NCI-H1436 (cell line): ENCODE measurements at regions not wholly inside any gene's neighbourhood (a gene's known extent, or its start where the extent isn't known, plus 50 kb on each side); places are given as distances from the start of the nearest gene placed in this dataset.
"Not testable (repeated sequence)": the region's sequence is repeated elsewhere in the genome, so short reads cannot be mapped to it uniquely, and the experiment has no call there.

Source experiments
- DNase-seq: peaks from one replicate; lab custom pipeline; 2025; lab: John Stamatoyannopoulos, UW

DNA sequence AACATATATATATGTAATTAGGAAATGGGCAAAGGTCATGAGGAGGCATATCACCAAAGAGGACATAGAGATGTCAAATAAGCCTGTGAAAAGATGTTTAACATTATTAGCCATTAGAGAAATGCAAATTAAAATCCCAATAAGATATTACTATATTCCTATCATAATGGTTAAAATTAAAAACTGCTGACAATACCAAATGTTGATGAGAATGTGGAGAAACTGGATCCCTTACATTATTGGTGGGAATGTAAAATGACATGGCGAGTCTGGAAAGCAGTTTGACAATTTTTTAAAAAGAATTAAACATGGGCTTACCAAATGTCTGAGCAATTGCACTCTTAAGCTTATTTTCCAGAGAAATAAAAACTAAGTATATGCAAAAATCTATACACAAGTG lies 1821.6 kb upstream of the C9orf72 start:
- DNase-seq = no peak

DNA sequence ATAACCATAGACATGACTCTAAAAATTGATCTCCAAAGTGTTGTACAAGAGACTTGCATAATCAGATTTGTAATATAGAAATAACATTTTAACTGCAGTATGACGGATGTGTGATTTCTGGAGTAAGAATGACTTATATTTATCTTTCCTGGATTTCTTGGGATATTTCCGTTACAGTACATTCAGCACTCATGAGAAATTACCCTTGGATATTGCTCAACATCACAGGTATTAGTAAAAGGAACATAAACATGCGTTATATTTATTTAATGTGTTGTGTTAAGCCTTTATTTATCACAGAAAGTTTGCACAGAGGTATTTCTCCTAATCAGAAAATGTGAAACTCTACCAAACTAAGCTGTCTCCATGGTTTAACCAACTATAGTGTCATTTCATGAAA lies 1823.9 kb upstream of the C9orf72 start:
- DNase-seq = no peak

DNA sequence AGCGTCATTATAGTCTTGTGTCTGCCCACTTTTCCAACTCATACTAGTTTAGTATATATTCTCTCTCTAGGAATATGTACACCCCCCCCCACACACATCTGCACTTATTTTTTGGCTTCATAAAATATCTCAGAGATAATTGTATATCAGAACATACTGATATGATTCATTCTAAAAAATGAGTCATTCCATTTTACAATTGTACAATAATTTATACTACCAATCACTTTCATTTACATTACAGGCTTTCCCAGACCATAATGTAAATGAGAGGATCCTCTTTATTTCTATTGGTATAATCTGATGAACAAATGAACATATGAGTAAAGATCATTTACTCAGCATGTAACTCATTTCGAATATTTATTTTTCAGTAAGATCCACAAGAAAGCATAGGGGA lies 1842.9 kb upstream of the C9orf72 start:
- no peak for DNase-seq

DNA sequence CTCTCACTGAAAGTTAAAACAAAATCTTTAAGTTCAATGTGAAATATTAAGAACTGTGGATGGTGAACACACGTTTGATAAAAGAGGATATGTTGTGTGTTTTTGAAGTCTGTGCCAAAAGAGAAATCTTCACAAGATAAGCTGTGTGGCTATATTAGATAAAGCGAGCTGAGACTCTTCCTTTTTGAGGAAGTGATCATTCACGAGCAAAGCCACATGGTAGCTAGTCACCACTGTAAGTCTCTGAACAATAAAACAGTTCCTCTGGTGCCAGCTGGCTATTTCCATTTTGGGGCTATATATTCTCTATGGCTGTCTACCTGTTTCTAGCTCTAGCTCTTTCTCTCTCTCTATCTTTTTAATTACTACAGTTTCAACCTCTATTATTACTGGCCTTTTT lies 1849.2 kb upstream of the C9orf72 start:
- DNase-seq = no peak

DNA sequence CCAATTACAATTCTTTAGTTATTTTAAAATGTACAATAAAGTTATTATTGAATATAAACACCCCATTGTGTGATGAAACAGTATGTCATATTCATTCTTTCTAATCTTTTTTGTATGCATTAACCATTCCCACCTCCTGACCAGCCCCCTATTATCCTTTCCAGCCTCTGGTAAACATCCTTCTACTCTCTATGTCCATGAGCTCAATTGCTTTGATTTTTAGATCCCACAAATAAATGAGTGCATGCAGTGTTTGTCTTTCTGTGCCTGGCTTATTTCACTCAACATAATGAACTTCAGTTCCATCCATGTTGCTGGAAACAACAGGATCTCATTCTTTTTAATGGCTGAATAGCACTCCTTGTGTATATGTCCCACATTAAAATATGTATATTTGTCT lies 1858.9 kb upstream of the C9orf72 start:
- DNase-seq = no peak

DNA sequence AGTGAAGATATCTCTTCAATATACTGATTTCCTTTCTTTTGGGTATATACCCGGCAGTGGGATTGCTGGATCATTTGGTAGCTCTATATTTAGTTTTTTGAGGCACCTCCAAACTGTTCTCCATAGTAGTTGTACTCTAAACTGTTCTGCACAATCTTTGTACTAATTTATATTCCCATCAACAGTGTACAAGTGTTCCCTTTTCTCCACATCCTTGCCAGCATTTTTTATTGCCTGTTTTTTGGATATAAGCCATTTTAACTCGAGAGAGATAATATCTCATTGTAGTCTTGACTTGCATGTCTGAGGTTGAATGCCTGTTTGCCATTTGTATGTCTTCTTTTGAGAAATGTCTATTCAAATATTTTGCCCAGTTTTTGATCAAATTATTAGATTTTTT lies 1859.4 kb upstream of the C9orf72 start:
- DNase-seq = not testable (repeated sequence)

DNA sequence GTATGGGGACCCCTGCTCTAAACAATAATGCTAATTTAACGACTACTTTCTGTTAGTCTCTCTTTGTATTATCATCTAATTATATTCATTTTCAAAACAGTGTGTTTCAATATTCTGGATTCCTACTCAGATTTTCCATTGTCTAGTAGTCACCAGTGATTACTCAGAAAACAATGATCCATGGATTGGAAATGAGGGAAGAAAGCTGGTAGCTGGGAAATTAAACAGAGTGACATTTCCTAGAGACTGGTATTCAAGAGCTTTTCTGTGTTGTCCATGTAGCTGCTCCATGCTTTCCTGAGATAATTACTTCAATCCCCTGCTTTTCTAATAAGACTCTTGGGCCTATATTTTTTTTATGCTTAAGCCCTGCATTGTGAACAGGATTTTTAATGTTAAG lies 1862.1 kb upstream of the C9orf72 start:
- DNase-seq = no peak

DNA sequence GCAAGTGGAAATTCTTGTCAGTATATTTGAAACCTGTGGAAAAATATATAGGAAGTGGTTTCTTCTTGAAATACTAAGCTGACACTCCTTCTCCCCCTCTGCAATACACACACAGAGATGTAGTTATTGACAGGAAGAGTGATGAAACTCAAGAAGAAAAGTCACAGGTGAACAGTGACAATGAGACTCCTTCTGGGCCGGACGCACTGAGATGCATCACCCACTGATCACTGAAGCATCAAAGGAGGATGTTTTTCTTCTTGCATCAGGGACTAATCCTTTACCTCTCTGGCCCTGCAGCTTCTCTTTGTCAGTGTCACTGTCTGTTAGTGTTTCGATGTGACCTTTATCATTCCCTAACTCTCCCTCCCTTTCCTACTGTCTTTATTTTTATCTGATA lies 1864.2 kb upstream of the C9orf72 start:
- no peak for DNase-seq

DNA sequence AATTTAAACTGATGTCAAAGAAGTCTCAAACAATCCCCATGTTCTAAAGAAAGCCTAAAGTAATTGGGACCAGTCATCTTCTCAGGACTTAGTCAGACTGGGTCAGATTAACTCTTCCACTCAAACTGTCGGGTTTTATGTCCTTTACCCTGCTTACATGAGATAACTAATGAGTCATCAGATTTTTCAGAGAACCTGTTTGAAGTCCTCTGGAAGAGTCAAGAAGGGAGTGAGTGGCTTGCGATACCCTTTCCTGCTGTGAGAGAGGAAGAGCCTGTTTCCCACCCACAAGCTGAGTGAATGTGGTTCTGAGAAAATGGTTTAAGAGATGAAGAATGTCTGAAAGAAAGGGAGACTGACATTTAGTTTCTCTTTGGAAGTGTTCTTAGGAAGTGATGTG lies 1866.7 kb upstream of the C9orf72 start:
- DNase-seq = no peak

DNA sequence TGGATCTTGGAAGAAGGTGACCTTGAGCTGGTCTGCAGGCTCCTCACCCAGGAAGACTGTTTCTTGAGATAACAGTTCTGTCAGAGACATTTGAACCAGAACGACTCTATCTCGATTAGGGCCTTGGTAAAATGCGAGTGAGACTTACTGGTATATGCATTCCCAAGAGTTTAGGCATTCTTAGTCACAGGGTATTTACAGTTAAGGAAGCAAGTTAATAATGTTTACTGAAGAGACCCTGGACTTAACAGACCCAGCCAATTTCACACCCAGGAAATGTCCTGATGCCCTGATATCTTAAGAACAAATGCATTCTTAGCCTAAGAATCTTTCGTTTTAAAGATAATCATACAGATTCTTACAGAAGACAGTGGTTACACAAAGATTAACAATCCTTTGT lies 1867.2 kb upstream of the C9orf72 start:
- DNase-seq = no peak

DNA sequence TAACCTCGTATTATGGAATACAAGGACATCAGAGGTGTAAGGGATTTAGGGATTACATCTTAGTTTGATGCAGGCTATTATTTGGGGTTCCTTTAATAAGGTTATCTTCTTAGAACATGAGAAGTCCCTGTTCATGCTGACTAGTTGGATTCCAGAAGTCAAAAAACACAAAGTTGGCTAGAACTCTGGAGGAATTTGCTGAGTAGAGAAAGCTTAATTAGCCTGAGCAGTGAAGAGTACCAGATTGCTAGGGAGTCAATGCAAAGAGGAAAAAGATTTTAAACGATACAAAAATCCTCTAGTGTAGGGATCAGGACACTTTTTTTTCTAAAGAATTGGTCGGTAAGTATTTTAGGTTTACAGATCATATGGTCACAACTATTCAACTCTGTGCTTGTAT lies 1872.5 kb upstream of the C9orf72 start:
- DNase-seq = no peak

DNA sequence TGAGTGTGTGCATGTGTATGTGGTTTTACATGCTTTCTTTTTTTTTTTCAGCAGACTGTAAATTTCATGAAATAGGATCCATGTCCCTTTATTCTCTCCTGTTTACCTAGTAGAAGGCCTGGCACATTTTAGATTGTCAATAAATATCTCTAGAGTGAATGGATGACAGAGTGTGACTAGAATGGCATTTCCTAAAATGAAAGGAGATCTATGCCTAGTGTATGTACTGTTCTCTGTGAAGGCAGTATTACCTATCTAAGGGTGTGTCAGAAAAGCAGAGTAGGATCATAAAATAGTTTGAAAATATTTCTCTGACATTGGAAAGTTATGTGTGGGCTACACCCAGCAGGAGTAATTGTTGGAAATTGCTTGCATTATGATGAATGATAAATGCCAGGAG lies 1876.0 kb upstream of the C9orf72 start:
- DNase-seq = no peak

DNA sequence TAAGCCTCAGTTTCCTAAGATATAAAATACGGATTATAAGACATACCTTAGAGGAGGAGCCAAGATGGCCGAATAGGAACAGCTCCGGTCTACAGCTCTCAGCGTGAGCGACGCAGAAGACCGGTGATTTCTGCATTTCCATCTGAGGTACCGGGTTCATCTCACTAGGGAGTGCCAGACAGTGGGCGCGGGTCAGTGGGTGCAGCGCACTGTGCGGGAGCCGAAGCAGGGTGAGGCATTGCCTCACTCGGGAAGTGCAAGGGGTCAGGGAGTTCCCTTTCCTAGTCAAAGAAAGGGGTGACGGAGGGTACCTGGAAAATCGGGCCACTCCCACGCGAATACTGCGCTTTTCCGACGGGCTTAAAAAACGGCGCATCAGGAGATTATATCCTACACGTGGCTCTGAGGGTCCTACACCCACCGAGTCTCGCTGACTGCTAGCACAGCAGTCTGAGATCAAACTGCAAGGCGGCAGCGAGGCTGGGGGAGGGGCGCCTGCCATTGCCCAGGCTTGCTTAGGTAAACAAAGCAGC lies 1877.1 kb upstream of the C9orf72 start:
- not testable (repeated sequence) for DNase-seq

DNA sequence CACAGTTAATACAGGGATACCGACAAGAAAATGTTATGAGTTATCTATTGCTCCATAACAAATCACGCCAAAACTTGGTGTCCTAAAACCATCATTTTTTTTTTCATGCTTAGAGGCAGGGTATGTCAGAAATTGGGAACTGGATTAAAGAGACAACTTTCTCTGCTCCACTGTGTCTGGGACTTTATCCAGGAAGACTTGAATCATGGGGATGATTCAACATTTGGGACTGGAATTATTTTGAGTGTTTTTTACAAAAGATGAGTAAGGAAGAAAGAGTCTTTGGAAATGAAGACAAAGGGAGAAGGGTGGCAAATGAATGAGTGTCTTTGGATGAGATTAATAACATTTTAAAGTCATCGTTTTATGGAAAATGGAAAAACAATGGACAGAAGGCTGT lies 1883.7 kb upstream of the C9orf72 start:
- no peak for DNase-seq

DNA sequence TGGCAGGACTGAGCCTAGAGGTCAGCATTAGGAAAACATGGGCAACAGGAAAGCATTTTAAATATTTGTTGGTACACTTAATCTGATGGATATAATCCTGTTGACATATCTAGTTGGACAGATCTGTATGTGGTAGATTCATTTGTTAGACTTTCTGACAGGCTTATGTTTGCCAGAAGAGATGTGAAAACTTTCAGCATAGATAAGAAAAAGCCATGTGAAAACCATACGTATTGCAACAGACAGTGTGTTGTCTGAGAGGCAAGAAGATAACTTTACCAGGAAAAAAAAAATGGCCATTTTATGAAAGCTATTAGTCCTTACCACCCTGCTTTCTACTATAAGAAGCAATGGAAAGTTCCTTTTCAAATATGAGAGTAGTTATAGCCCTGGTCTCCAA lies 1902.2 kb upstream of the C9orf72 start:
- no peak for DNase-seq

DNA sequence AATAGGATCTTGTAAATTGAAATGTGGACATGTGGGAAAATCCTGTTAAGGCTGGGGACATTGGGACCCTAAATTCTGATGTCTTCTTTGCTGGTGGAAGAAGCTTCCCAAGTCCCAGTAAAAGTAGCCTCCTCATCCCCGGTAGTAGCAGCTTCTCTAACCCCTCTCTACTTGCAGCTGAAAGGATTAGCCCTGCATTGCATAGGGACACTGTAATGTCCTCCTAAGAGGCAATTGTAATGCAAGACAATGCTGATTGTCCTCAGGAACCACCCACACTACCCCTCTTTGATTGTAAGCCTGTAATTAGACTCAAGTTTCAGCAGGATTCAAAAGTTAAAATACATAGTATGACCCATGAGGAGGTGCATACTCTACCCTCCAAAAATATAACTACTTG lies 1938.4 kb upstream of the C9orf72 start:
- DNase-seq = no peak

DNA sequence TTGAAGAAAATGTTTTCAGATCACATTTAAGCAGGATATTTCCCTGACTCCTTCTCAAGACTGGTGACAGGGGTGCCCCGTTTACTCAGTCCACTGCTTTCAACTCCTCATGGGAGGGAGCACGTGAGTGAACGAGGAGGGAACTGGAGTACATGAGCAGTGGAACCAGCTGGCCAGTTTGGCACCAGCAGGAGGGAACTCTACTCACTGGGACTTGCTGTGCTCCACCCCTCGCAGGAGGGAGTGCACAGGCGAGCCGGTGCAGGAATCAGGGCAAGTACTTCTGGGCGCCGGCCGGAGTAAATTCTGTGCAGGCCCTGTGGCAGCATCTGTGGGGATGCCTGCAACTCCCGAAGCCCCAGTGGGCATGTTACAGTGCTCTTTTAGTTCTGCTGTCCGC lies 1941.1 kb upstream of the C9orf72 start:
- DNase-seq = no peak

DNA sequence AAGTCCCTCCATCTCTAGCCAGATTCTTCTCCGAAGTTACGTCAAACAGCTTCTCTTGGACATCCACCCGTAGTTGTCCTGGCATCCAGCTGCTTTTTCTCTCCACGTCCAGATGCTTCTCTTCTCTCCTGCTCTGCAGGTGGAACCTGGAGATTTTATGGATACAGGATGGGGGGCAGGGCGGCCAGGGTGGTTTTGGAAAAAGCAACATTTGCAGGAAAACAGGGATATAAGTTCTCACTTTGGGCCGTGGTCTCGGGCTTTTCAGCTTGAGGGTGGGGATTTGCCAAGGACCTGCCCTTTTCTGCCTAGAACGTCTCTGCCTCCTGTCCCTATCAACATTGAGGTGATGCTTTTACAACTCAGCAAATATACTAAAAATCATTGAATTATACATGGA lies 1941.6 kb upstream of the C9orf72 start:
- no peak for DNase-seq

DNA sequence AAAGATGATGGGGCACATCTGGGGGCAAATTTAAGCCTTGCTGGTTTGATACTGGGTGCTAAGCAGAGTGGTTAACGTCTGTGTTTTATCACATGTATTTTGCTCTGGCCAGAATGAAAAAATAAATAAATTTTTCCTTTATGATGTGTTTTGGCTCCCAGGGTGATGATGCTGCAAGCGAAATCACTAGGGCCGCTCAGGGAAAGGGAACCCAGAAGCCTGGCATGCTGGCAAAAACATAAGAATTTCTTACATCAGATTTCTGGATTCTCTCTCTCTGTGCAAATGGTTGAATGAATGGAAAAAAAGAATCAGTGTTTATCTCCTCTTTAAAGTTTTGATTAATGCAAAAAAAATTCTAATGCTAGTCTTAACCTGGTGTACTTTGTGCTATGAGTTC lies 1975.2 kb upstream of the C9orf72 start:
- no peak for DNase-seq

DNA sequence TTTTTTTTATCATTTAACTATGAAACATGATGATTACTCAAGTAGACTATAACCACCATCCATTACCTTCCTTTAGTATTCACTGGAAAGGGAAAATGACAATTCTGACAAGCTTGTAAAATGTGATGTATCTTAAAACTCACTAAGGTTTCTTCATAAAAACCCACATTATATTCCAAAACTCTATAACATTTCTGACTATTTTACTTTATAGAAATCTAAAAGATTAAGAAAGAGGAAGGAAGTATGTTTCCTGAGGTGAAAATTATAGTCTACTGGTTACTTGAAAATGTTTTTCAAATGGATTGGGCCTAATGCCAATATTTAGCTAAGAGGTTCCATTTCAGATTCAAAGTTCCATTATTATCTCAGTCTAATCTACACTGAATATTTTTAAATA lies 1982.2 kb upstream of the C9orf72 start:
- DNase-seq = no peak

DNA sequence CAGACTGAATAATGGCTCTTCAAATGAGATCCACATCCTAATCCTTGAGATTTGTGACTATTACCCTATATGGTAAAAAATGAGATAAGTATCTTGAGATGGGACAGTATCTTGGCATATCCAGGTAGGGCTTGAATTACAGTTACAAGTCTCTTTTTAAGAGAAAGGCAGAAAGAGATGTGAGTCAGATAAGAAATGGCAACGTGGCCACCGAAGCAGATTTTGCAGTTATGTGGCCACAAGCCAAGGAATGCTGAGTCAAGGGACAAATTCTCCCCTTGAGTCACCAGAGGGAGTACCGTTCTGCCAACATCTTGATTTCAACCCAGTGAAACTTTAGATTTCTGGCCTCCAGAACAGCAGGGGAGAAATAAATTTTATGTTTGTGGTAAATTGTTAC lies 1983.0 kb upstream of the C9orf72 start:
- no peak for DNase-seq

DNA sequence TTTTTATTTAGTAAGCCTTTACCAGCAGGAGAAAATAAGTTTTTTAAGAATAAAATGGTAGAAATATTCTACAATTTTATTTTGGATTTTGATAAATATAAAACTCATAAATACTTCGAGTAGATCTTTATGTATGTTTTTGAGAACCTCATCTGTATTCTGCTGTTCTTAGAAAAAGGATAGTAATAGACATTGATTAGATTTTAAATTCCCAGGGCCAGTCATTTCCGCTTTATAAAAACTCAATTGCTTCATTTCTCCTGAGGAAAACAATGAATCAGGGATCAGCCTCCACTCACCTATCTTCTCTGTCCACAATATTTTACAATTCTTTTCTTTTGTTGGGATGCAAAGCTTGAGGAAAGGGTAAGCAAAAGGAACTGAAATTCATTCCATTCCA lies 1983.5 kb upstream of the C9orf72 start:
- DNase-seq = no peak

DNA sequence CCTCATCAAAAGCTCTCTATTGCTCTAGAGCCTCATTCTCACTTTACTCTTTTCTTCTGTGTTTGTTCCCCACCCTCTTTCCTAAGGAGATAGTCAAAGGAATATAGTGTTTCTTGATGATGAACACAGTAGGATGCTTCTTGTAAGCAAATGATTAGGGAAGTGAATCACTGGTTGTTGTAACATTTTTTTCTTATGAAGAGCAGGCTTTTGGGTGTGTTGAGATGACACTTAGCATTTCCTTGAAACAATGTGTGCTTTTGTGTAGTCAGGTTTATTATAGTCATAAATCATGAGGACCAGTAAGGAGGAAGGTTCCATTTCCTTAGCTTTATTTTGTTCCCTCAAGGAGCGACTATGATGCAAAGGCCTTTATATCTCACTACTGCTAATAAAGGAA lies 1991.3 kb upstream of the C9orf72 start:
- no peak for DNase-seq

DNA sequence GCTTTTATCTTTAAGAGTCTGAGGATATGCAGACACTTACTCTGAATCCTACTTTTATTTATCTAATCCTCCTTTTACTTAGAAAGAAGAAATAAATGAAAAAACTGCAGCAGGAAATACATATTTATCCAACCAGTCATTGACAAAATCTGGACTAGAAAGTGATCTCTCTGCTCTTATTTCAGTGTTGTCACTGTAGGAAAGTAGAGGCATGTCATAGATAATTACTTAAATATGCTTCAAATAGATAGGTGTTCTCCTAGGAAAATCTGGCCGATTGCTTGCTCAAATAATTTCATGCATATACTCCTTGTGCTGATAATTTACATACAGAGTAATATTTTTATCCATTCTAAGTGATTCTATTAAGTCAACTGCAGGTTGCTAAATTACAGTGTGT lies 2001.9 kb upstream of the C9orf72 start:
- DNase-seq = no peak

DNA sequence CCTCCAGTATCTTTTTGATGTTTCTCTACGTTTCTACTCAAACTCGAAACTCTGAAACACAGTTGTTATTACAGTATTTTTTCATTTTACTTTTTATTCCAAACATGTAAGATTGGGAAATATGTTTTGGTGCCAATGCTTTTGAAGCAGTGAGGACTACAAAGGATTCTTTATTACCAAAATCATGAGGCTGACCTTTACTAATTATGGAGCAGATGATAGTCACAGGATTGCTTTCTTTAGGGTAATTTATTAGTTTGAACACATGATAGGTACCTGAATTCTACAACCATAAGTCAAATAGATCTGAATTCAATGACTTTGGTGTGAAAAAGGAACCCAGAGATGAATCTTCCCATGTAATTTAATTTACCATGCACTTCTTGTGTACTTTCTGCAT lies 2015.1 kb upstream of the C9orf72 start:
- DNase-seq = no peak
